ENCODE measurements at regions not wholly inside any gene's neighbourhood (a gene's known extent, or its start where the extent isn't known, plus 50 kb on each side); places are given as distances from the start of the nearest gene placed in this dataset.
"Not testable (repeated sequence)": the region's sequence is repeated elsewhere in the genome, so short reads cannot be mapped to it uniquely, and the experiment has no call there.

GRCh38 chr6:130699742-130700141, 127.5 kb upstream of the SMLR1 start:
- DNase-seq (ENCODE audit: extremely low read depth, insufficient read length), result no peak
- H3K27me3 ChIP-seq (replicated peaks; ENCODE audit: control insufficient read depth, insufficient read depth, low read length), result no peaks in the 10 kb centered on the region
- no peaks in the 10 kb centered on the region for H3K36me3 ChIP-seq (ENCODE audit: control insufficient read depth, insufficient read depth, low read length)
- no peak overlapping the region for H3K4me3 ChIP-seq (replicated peaks; ENCODE audit: low read depth, low read length)
- TF ChIP-seq CTCF (IDR thresholded peaks at IDR 0.05; ENCODE audit: insufficient read depth, low read length, poor library complexity, severe bottlenecking), result no peak

GRCh38 chr6:130700397-130700796, 126.8 kb upstream of the SMLR1 start:
- H3K36me3 ChIP-seq (ENCODE audit: control insufficient read depth, insufficient read depth, low read length), result no peaks in the 10 kb centered on the region
- DNase-seq (ENCODE audit: extremely low read depth, insufficient read length), result no peak
- H3K4me3 ChIP-seq (replicated peaks; ENCODE audit: low read depth, low read length), result no peak overlapping the region
- no peak for TF ChIP-seq CTCF (IDR thresholded peaks at IDR 0.05; ENCODE audit: insufficient read depth, low read length, poor library complexity, severe bottlenecking)
- H3K27me3 ChIP-seq (replicated peaks; ENCODE audit: control insufficient read depth, insufficient read depth, low read length), result no peaks in the 10 kb centered on the region

- no peaks in the 10 kb centered on the region for H3K36me3 ChIP-seq (ENCODE audit: control insufficient read depth, insufficient read depth, low read length)
- H3K4me3 ChIP-seq (replicated peaks; ENCODE audit: low read depth, low read length), result no peak overlapping the region
- TF ChIP-seq CTCF (IDR thresholded peaks at IDR 0.05; ENCODE audit: insufficient read depth, low read length, poor library complexity, severe bottlenecking), result no peak
- no peaks in the 10 kb centered on the region for H3K27me3 ChIP-seq (replicated peaks; ENCODE audit: control insufficient read depth, insufficient read depth, low read length)
- no peak for DNase-seq (ENCODE audit: extremely low read depth, insufficient read length)
Measured at GRCh38 chr6:130708338-130708737, 118.9 kb upstream of the SMLR1 start.

GRCh38 chr6:130711641-130712040, 115.6 kb upstream of the SMLR1 start:
- not testable (repeated sequence) for H3K27me3 ChIP-seq (replicated peaks; ENCODE audit: control insufficient read depth, insufficient read depth, low read length); DNase-seq (ENCODE audit: extremely low read depth, insufficient read length); H3K4me3 ChIP-seq (replicated peaks; ENCODE audit: low read depth, low read length); H3K36me3 ChIP-seq (ENCODE audit: control insufficient read depth, insufficient read depth, low read length)

GRCh38 chr6:130713144-130713543, 114.1 kb upstream of the SMLR1 start:
- Histone ChIP-seq H3K27me3 (replicated peaks; ENCODE audit: control insufficient read depth, insufficient read depth, low read length) (no peaks in the 10 kb centered on the region; the same call in 1 of the 2 replicates), H3K36me3 (ENCODE audit: control insufficient read depth, insufficient read depth, low read length) (no peaks in the 10 kb centered on the region), H3K4me3 (replicated peaks; ENCODE audit: low read depth, low read length) (no peak overlapping the region)
- no peak for TF ChIP-seq CTCF (IDR thresholded peaks at IDR 0.05; ENCODE audit: insufficient read depth, low read length, poor library complexity, severe bottlenecking)
- DNase-seq (ENCODE audit: extremely low read depth, insufficient read length), result no peak

GRCh38 chr6:130715058-130715457, 112.1 kb upstream of the SMLR1 start:
- H3K4me3 ChIP-seq (replicated peaks; ENCODE audit: low read depth, low read length), result no peak overlapping the region
- no peaks in the 10 kb centered on the region; the same call in 1 of the 2 replicates for H3K27me3 ChIP-seq (replicated peaks; ENCODE audit: control insufficient read depth, insufficient read depth, low read length)
- TF ChIP-seq CTCF (IDR thresholded peaks at IDR 0.05; ENCODE audit: insufficient read depth, low read length, poor library complexity, severe bottlenecking), result no peak
- no peaks in the 10 kb centered on the region for H3K36me3 ChIP-seq (ENCODE audit: control insufficient read depth, insufficient read depth, low read length)
- no peak for DNase-seq (ENCODE audit: extremely low read depth, insufficient read length)
